COLO668 (cell line): ENCODE measurements at regions not wholly inside any gene's neighbourhood (a gene's known extent, or its start where the extent isn't known, plus 50 kb on each side); places are given as distances from the start of the nearest gene placed in this dataset.

Experiments
- DNase-seq: peaks from one replicate; lab custom pipeline; 2025; ENCODE audit not compliant: unreplicated experiment; lab: John Stamatoyannopoulos, UW

DNA sequence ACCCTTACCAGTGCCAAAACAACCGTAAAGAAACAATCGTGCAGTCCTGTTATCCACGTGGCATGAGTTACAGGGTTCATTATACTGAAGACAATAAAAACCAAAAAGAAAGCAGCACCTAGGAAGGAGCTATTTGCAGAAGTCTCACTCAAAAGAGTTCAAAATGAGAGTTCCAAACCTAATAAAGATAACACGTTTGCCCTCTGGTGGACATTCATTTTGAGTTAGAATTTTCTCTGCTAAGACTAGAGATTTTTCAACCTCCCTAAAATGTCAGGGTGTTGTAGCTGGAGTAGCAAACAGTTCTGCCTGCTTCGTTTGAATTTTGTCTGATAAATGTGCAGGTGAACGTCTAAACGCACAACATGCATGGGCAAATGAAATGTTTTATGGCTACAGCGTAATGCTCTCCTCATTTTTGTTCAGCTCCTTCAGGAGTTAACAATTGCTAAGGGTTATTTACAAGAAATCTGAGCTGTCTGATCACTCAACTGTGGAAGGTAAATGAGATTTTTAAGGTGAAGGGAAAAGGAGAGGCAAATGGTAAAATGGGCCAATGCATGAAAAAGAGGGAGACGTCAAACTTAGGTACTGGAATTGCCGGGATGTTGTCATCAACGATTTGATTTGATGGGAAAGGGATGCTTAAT lies 1067.9 kb upstream of the EEF2KMT start:
- DNase-seq: no peak

DNA sequence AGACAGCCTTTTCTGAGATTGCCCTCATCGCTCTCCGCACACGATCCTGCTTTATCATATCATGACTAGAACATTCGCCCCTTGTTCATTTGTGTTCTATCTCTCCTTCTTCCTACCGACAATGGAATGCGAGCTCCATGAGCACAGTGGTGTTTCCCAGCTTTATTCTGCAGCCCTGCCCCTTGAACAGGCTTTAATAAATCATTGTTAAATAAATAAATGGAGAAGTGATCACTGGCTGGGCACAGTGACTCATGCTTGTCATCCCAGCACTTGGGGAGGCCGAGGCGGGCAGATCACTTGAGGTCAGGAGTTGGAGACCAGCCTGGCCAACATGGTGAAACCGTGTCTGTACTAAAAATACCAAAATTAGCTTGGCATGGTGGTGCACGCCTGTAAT lies 1063.3 kb upstream of the EEF2KMT start:
- DNase-seq: no peak

DNA sequence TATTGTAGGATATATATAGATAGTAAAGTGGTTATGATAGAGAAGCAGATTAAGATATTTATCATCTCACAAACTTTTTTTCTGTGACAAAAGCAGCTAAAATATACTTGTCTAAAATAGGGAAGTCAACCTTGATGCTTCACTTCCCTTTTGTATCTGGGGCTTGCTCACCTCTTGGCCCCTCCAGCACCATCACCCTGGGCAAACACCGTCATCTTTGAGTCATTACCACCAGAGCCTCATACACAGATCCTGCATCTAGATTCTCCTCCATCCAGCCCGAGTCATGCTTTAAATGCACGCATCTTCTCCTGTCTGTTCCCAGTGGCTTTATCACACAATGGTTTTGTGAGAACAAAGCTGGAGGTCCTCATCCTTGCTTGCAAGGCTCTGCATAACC lies 1062.7 kb upstream of the EEF2KMT start:
- no peak for DNase-seq

DNA sequence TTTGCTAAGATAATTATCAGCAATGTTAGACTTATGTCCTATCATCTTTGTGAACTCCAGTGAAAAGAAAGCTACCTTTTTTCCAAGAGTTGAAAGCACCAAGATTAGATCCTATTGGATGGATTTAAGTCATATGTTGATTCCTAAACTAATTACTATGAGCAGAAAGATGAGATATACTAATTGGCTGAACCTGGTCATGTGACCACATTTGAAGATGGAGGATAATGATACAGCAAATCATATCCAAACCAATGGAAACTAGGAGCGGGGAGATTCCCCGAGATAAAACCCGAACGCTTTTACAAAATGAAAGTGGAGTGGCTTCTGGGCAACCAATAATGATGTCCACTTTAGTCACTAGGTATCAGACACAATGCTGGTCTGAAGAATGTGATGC lies 1060.2 kb upstream of the EEF2KMT start:
- DNase-seq: no peak

DNA sequence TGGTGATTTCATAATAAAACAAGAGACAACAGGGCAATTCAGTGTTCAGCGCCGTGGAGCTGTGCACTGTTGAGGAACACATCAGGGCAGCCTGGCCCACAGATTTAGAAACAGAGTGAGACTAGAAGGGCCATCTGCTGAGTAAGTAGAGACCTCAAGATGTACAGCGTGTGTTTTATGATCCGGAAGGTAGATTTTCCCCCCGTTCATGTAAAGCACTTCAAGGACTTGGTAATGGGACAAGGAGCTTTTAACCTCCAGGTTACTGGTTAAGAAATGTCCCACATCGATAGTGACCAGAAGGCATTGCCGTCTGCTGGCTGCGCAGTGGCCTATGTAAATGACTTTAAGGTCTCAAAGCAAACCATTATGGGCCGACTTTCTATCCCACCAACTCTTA lies 1057.7 kb upstream of the EEF2KMT start:
- DNase-seq: no peak

DNA sequence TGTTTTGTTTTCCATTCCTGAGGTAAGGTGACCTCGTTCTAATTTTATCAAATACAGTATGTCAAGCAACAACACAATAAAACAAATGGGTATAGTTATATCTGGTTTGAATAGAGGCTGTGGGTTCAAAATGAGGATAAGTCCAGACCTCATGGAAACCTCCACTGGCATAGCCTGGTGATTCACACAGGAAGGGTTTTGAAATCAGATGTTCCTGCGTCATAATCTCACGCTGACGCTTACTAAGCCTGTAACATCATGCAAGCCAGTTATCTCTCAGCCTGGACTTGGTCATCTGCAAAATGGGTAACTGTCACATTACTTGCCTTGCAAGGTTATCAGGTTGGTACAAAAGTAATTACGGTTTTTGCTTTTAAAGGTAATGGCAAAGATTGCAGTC lies 1056.3 kb upstream of the EEF2KMT start:
- no peak for DNase-seq

DNA sequence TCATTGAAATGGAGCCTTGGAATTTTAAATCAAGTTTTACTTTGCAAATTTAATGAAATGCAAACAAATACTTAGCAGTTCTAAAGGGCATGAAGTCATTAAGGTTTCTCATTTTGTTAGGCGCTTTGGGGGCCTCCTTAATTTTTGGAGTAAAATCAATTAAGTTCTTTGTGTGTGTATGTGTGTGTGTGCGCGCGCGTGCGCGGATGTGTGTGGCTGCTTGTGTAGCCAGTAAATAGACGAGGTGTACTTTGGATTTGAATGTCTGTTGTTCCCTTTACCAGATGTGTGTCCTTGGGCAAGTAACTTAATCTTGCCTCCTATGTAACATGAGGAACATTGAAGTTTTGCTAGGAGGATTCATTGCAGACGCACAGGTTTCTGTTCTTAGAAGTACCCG lies 1051.4 kb upstream of the EEF2KMT start:
- DNase-seq: no peak

DNA sequence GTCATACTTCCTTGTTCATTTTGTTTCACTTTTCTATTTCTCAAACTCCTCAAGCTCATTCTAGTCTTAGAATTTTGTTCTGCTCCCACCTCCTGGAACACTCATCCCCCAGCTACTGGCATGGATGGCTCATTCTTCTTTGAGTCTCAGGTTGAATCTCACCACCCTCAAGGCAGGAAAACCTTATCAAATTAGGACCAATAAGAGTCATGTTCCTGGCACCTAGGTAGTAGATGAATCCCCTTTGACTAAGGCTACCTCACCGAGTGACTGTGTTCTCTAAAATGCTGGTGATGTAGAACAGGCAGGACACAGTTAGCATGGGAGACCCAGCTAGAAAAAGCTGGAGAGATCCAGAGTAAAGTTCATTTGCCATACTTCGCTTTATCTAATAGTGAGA lies 1050.8 kb upstream of the EEF2KMT start:
- no peak for DNase-seq

DNA sequence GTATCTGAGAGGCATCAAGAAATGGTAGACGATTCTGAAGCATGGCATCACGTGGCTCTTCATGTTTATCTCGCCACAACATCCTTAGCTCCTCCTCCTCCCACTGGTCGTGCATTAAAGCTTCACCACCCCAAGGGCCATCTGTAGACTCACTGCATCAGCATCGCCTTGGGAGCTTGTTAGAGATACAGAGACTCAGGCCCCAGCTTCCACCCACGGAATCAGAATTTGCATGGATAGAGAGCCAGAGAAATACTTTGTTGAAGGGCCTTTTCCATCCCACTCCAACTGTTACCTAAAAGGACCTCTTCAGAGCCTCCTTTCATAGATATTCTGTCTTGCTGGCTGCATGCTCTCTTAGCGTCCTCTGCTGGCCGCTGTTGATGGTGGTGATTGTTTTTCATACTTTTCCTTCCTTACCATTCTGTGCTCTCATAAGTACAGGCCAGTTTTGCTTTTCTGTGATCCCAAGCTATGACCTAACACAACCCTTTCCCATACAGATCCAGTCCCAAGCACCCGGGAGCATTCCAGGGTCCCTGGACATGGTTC lies 1049.4 kb upstream of the EEF2KMT start:
- DNase-seq: no peak

DNA sequence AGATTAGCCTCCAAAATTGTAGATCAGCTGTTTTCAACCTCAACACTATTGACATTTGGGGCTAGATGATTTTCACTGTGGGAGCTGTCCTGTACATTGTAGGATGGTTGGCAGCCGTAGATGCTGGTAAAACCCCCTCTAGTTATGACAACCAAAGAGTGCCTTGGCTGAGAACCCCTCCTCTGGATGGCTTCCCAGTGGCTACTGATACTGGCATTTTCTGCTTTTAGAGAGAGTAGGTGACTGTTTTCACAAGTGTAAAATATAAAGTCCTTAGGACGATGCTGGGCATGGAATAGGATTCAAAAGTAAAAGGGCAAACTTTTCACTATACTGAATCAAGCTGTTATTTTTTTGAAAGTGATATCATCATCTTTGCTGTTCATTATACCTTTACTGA lies 1048.8 kb upstream of the EEF2KMT start:
- no peak for DNase-seq

DNA sequence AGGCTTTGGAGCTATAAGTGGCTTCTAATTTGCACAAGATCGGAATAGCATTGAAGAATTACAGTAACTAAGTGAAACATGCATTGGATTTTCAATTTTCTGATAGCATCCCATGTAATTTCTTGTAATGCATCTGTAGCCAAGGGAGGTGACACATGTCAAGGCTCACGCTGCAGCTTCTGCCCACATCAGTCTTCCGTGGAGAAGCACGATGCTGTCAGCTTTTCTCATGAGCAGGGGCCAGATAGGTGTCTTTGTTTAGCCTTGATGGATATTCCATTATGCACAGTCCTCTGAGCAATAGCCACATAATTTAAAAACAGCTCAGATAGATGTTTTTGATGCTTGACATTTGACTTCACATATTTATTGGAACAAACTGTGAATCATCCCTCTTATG lies 1046.9 kb upstream of the EEF2KMT start:
- DNase-seq: no peak

DNA sequence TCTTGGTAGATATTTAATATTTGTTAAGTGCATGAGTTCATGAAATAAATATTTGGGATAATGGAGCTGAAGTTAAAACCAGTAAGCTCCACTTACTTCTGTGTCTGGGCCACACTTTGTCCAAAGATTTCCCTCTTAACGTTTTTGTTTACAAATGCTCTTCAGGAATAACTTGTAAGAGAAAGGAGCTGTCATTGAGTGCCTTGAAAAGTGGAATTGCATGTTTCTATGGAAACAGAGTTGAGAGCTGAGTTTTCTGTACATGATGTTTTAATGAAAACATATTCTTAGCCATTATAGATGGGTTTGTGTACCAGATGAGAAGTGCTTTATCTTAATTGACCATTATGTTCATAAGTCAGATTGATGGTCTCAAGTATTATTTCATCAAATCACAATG lies 1045.4 kb upstream of the EEF2KMT start:
- no peak for DNase-seq

DNA sequence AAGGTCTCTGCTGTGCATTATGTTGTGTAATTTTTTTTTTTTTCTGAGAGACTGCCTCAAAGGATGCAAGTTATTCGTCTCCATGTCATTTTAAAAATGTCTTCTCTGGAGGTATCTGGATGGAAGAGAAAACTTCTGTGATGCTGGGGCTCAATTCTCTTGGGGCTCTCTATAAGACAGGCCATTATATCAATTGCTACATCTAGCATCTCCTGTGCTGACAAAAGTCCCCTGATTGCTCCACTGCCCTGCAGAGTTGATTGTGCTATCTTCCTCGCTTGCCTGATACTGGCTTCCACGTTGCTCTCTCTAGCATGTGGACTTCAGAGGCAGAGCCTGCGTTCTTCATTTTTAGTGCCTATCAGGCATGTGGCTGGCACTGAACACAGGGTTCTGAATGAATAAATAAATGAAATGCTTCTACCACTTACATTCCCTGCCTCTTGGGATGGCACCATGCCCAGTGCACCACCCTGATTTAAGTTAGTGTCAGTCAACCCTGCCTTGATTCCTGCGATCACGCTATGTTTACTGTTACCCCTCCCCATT lies 1035.5 kb upstream of the EEF2KMT start:
- no peak for DNase-seq

DNA sequence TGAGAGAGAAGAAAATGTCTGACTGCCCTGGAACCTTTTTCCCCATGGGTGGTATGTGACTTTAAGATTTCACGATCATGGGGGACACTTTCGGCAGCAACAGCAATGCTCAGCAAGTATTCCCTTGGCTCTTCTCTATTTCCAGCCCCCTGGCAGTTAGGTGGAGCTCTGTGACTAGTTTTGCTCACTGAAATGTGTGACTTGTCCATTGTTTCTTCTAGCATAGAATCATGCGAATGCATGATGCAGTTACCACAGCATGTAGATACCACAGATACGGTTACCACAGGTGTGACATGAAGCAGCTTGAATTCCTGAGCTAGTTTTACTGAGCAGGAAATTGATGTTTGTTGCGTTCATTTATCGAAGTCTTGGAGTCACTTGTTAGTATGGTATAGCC lies 1034.5 kb upstream of the EEF2KMT start:
- DNase-seq: no peak

DNA sequence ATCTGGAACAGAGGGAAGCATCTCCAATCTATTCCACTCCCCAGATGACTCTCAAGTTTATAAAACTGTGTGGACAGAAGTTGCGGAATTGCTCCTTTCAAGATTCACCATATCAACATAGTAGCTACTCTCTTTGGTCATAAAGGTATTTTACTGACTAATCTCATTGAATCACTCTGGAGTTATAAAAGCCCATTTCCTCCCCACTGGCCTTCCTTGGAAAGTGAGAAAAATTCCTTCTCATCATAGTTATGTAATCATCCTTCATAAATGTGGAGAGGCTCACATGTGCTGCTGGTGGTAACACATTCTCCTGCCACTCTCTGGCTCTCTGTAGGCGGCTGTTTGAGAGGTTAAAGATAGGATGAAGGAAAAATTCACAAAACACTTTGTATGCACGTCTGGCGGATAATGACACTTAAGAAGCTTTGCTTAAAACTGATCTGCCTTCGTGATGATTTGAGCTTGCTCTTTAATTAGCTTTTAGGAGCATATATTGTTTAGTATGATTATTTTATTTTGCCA lies 1034.0 kb upstream of the EEF2KMT start:
- DNase-seq: no peak

DNA sequence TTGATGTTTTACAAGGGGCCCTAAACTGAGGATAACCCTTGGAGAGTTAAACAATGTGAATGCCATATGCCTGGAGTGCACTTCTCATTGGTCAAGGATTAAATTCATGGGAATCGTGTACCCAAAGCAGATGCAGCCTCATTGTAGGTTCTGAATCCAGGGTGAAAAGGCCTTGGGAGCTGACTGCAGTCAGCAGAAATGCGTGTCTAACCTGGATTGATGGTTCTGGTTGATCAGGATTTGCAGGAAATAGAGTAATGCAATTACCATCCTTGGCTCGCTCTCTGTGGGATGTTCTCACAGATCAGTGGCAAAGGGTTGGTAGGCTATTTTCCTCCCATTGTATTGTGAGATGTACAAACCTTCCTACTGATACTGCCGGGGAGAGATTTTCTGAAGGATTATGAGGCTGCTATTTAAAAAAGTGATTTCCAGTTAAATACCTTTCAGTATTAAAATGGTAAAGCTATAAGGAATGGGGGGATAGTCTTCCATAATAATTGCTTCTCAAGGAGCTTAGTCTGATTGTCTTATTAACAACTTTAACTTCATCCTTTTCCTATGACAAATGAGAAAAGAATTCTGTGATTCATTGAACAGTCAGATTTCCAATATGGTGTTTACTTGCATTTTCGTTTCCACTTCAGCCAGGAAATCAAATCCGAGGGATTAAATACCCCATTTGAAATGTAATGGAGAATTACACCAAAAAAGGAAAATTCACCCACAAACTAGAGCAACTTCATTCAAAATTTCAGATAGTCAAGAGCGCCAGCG lies 1028.1 kb upstream of the EEF2KMT start:
- DNase-seq: no peak

DNA sequence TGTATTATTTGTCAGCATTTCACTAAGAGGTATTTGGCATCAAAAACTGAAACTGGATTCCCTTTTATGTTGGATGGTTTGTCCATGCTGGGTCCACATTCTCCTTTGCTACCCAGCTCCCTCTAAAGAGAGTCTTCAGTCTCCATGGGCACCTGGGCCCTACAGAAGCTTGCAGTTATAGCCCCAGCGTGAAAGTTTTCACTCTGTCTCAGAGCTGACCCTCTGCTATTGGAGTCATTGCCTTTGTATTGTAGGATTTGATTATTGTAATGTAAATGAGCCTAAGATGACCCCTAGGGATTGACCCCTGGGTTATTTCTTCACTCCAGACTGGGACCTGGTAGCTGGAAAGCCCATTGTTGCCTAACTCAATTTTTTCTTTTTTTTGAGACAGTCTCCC lies 1026.5 kb upstream of the EEF2KMT start:
- DNase-seq: no peak

DNA sequence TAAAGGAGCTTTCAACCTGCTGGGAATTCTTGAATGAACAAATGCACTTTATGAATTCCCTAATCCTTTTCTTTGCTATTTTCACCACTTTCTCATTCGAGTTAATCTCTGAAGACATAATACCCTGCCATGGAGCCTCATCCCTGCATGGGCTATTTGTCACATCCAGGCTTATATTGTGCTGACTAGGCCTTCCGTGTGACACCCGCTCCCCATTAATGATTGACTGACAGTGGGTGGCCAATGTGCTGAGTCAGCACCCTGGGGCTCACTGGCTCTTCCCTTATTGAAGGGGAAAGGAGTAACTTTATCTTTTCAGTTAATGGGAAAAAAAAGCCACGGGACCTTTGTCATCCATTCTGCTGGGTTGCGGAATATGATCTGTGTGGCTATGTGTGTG lies 1024.8 kb upstream of the EEF2KMT start:
- DNase-seq: no peak

DNA sequence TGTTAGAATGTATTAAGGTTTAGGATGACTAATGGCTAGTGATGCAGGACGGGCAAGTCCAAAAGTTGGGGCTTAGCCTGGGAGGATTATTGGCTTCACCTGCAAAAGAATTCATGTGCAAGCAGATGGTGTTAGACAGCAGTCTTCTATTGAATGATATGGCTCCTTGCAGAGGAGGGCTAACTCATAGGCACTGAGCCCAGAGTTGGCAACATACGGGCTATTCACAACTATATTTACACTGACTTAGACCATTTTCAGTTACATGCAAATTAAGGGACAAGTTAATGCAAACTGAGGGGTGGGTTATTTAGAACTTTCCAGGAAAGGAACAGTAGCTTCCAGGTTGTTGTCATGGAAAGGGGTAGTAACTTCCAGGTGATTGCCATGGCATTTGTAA lies 1017.1 kb upstream of the EEF2KMT start:
- DNase-seq: no peak

DNA sequence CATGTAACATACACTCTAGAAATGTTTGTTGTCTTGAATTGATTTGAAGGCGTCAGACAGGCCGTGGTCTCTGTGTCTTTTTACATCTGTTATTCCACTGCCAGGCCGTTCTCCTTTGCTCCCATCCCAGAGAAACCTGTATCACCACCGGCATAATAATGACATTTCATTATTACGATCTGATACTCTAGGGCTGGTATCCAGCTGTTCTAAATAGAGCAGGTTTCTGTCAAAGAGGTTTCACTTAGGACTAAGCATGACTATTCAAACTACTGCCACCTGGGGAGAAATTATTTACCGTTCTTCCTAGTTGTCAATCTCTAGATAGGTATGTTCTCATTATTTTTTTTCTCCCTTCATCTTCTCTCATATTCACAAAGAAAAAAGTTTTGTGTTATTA lies 1016.2 kb upstream of the EEF2KMT start:
- no peak for DNase-seq

DNA sequence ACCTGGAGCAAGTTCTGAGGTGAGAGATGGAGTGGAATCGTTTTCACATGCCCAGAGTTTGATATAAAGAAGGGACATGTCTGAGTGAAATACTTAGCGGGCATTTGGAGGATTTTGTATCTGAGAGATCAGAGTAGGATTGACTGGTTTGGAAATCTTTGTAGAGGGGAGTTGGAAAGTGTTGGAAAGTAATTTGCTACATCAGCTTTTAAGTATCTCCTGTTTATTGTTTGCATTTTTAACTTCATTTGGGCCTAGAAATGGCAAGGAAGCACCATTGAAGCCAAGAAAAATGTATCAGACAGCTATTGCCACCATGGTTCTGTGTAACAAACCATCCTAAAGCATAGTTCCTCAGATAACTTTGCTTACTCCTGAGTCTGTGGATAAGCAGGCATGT lies 1015.1 kb upstream of the EEF2KMT start:
- no peak for DNase-seq

DNA sequence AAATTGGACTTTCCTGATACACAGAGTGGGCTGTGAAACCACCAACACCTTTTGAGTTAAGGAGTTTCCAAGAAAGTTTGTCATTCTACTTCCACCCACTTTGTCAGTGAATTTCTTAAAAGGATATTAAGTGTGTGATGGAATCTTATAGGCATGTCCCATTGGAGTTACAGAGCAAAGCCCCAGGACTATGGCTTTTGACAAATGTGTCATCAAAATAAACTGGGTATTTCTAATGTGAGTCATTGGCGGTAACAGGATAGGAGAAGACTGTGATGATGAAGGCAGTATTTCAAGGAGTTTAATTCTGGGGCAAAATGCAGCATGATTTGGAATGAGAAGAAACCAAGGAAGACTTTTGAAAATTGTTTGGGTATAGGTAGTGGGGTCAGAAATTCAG lies 1013.8 kb upstream of the EEF2KMT start:
- DNase-seq: no peak
